ENCODE measurements at regions not wholly inside any gene's neighbourhood (a gene's known extent, or its start where the extent isn't known, plus 50 kb on each side); places are given as distances from the start of the nearest gene placed in this dataset.

- no peak; a peak in 1 of 6 replicates for TF ChIP-seq CTCF (IDR thresholded peaks at IDR 0.05 in 2 of 3, conservative IDR thresholded peaks at IDR 0.05 in 1 of 3; ENCODE audit: control insufficient read depth in 2 of 3, extremely low read depth in 1 of 3, insufficient read depth in 1 of 3, low read depth in 3 of 3, low read length in 3 of 3)
- TF ChIP-seq SUZ12 (IDR thresholded peaks at IDR 0.05; ENCODE audit: unreplicated experiment), result no peak
- TF ChIP-seq EP300 (IDR thresholded peaks at IDR 0.05; ENCODE audit: borderline replicate concordance in 1 of 2, control insufficient read depth in 1 of 2, low read depth in 2 of 2, low read length in 2 of 2), result no peak
- TF ChIP-seq STAT3 (IDR thresholded peaks at IDR 0.05; ENCODE audit: low read depth, low read length), result no peak
- no peak for TF ChIP-seq MYC (IDR thresholded peaks at IDR 0.05; ENCODE audit: insufficient read depth, insufficient read length, insufficient replicate concordance, low read length, severe bottlenecking)
Observed at GRCh38 chrX:122739770-122740169, 444.3 kb upstream of the GRIA3 start.

Measured in GM12878 (cell line).